ENCODE measurements at regions not wholly inside any gene's neighbourhood (a gene's known extent, or its start where the extent isn't known, plus 50 kb on each side); places are given as distances from the start of the nearest gene placed in this dataset.

DNA sequence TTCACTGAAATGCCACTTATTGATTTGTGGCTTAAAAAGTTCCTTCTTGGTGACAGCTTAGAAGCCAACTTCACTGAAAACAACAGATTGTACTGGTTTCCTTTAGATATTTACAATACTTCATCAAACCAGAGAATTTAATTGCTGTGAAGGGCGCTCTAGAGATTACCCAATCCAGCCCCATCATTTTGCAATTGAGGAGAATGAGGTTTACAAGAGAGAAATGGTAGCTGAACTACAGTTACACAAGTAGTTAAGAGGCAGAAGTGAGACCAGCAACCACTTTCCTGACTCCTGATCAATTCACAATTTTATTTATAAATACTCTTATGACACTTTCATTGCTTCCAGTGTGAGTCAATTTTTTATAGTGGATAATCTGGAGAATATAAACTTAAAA, 103.5 kb upstream of the APC start:
- intact Hi-C loops (cut with DNase I; ENCODE audit: low total_unique reads) = no loop called here
- Histone ChIP-seq H3K9me3 (no peaks in the 10 kb centered on the region), H3K27me3 (no peaks in the 10 kb centered on the region), H3K36me3 (no peaks in the 10 kb centered on the region), H3K4me1 (no peaks in the 10 kb centered on the region), H3K4me3 (no peak overlapping the region), H3K27ac (no peak overlapping the region)
- DNase-seq = no peak
- TF ChIP-seq, protein P1, sequence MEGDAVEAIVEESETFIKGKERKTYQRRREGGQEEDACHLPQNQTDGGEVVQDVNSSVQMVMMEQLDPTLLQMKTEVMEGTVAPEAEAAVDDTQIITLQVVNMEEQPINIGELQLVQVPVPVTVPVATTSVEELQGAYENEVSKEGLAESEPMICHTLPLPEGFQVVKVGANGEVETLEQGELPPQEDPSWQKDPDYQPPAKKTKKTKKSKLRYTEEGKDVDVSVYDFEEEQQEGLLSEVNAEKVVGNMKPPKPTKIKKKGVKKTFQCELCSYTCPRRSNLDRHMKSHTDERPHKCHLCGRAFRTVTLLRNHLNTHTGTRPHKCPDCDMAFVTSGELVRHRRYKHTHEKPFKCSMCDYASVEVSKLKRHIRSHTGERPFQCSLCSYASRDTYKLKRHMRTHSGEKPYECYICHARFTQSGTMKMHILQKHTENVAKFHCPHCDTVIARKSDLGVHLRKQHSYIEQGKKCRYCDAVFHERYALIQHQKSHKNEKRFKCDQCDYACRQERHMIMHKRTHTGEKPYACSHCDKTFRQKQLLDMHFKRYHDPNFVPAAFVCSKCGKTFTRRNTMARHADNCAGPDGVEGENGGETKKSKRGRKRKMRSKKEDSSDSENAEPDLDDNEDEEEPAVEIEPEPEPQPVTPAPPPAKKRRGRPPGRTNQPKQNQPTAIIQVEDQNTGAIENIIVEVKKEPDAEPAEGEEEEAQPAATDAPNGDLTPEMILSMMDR (IDR thresholded peaks at IDR 0.05) = no peak
- TF ChIP-seq POLR2A (IDR thresholded peaks at IDR 0.05) = no peak

DNA sequence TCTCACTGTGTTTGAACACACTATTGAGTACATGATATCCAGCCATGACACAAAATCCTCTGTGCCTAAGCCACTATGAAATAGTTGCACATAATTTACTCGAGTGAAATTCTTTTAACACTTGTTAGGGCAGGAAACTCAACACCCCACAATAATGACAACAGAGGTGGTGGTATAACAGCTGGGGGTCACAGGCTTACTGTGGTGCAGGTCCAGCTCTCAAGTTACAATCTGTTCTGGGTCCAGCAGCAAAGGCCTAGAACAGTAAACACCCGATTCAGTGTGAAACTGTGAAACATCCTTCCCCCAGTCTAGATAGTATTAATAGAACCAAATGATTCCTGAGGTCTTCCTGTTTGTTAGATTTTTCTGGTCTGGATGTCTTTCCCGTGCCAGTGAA, 102.9 kb upstream of the APC start:
- DNase-seq = no peak
- no peaks in the 10 kb centered on the region for H3K9me3 ChIP-seq
- H3K4me3 ChIP-seq = no peak overlapping the region
- no peak for TF ChIP-seq POLR2A (IDR thresholded peaks at IDR 0.05)
- TF ChIP-seq, protein P1 (IDR thresholded peaks at IDR 0.05) = no peak
- H3K27ac ChIP-seq = no peak overlapping the region
- H3K36me3 ChIP-seq = no peaks in the 10 kb centered on the region
- no peaks in the 10 kb centered on the region for H3K4me1 ChIP-seq
- intact Hi-C loops (cut with DNase I; ENCODE audit: low total_unique reads) = no loop called here
- no peaks in the 10 kb centered on the region for H3K27me3 ChIP-seq

DNA sequence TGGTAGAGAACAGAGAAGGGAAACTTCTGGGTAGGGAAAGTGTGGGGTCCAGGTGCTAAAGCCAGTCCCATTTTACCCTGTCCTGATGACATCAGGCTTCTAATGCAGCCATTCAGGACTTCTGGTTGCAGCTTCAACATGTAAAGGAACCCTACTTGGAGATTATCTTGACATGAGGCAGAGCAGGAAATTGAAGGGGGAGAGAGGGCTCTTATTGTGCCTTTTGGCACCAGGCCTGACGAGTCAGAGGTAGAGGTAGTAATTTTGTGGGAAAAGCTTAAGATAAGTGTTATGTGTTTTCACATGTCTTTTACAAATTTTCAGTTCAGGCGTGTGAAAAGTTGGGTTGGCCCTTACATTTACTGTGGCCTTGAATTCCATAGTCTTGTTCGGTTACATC, 102.4 kb upstream of the APC start:
- Histone ChIP-seq H3K9me3 (no peaks in the 10 kb centered on the region), H3K27me3 (no peaks in the 10 kb centered on the region), H3K4me1 (no peaks in the 10 kb centered on the region), H3K27ac (no peak overlapping the region), H3K36me3 (no peaks in the 10 kb centered on the region), H3K4me3 (no peak overlapping the region)
- TF ChIP-seq, protein P1 (IDR thresholded peaks at IDR 0.05) = no peak
- no peak for TF ChIP-seq POLR2A (IDR thresholded peaks at IDR 0.05)
- intact Hi-C loops (cut with DNase I; ENCODE audit: low total_unique reads) = no loop called here
- no peak for DNase-seq

DNA sequence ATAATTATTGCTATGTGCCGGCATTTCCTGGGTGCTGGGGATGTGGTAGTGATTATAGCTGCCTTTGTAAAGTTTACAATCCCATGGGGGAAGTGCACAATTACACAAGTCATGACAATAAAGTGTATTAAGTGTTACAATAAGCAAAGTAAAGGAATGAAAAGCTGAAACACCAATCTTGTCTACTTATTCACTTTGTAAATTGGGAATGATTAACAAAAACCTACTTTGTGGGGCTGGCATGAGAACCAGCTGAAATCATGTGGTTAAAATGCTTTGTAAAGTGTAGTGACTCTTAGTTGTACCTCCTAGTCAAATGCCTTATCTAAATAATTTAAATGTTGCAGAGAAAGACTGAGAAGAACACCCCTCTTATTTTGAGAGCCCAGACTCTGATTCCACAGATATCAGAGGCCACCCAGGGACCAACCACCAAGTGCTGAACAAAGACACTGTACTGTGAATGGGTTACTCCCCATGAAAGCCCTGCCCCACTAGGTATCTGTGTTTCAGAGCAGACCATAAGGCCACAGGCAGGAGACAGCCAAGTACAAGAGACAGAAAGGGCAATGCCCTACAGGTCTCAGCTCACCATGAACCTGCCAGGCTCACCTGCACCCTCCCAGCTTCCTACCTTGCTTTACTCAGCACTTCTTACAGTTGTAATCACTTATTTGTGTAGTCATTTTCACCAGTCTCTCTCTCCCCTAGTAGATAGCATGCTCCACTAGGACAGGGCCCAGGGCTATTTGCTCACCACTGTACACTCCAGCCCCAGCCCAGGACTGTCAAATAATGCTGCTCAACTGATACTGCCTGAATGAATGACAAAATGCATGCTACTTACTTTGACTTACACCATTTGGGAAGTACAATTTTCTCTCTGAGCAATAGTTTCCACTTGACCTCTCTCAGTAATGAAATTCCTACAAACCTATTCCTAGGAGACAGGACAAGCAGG, 101.6 kb upstream of the APC start:
- Histone ChIP-seq H3K9me3 (no peaks in the 10 kb centered on the region), H3K27me3 (no peaks in the 10 kb centered on the region), H3K4me3 (no peak overlapping the region), H3K4me1 (no peaks in the 10 kb centered on the region), H3K36me3 (no peaks in the 10 kb centered on the region), H3K27ac (no peak overlapping the region)
- TF ChIP-seq, protein P1 (IDR thresholded peaks at IDR 0.05) = no peak
- no peak for TF ChIP-seq POLR2A (IDR thresholded peaks at IDR 0.05)
- DNase-seq = no peak
- intact Hi-C loops (cut with DNase I; ENCODE audit: low total_unique reads) = no loop called here

DNA sequence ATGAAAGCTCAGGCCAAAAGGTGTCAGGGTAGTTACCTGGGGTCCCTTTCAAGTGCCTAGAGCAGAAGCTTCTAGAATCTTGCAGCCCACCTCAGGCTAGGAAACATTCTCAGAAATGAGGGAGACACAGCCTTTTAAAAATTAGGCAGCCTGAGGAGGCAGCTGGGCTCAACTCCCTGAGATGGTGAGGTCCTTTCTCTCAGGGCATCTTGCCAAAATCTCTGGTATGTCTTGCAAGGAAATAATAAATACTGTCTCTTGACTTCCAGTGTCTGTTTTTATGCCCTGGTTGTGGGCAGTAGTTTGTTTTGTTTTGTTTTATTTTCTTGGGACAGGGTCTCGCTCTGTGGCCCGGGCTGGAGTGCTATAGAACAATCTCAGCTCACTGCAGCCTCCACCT, 100.9 kb upstream of the APC start:
- intact Hi-C loops (cut with DNase I; ENCODE audit: low total_unique reads) = no loop called here
- Histone ChIP-seq H3K4me1 (no peaks in the 10 kb centered on the region), H3K4me3 (no peak overlapping the region), H3K27me3 (no peaks in the 10 kb centered on the region), H3K36me3 (no peaks in the 10 kb centered on the region), H3K27ac (no peak overlapping the region), H3K9me3 (no peaks in the 10 kb centered on the region)
- no peak for DNase-seq
- TF ChIP-seq, protein P1 (IDR thresholded peaks at IDR 0.05) = no peak
- TF ChIP-seq POLR2A (IDR thresholded peaks at IDR 0.05) = no peak
